ENCODE measurements at regions not wholly inside any gene's neighbourhood (a gene's known extent, or its start where the extent isn't known, plus 50 kb on each side); places are given as distances from the start of the nearest gene placed in this dataset.

DNA sequence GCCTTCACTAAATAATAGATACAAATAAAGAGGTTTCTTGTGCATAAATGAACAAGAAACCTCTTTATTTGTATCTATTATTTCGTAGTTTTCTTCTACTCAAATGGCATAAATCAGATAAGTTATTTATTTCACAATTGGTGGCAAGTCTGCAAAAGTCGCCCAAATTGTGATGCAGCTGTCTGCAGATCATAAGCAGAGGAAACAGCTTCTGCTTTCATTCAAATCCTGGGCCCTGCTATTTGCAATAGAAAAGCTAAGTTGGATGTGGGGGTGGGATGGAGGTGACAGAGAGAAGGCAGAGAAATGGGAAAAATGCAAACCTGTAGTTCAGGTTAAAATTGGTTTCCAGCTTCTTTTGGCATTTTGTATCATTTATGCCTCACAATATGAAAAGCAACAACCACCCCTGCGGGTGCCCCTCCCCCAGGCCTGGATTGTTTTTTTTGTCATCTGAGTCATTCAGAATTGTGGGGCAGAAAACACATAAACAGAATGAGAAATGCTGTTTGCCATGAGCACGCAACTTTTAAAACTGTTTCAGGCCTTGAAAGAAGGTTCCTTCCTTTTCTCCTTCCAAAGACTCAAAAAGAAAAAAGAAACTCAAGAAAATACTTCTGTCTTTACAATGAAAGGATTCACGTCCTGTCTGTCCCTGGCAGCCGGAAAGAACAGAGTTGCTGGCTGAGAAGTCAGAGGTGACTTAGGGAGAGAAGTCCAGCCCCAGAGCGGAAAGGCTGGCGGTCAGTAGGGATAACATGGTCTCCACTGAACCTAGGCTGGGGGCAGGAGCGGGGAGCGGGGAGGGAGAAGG is 132.9 kb downstream of the BAMBI start (continued):
- TF ChIP-seq, protein P1, sequence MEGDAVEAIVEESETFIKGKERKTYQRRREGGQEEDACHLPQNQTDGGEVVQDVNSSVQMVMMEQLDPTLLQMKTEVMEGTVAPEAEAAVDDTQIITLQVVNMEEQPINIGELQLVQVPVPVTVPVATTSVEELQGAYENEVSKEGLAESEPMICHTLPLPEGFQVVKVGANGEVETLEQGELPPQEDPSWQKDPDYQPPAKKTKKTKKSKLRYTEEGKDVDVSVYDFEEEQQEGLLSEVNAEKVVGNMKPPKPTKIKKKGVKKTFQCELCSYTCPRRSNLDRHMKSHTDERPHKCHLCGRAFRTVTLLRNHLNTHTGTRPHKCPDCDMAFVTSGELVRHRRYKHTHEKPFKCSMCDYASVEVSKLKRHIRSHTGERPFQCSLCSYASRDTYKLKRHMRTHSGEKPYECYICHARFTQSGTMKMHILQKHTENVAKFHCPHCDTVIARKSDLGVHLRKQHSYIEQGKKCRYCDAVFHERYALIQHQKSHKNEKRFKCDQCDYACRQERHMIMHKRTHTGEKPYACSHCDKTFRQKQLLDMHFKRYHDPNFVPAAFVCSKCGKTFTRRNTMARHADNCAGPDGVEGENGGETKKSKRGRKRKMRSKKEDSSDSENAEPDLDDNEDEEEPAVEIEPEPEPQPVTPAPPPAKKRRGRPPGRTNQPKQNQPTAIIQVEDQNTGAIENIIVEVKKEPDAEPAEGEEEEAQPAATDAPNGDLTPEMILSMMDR (IDR thresholded peaks at IDR 0.05 in 2 of 3, conservative IDR thresholded peaks at IDR 0.05 in 1 of 3; ENCODE audit: insufficient read depth in 2 of 3, low read depth in 1 of 3, low read length in 3 of 3): no peak
- TF ChIP-seq, protein P2, sequence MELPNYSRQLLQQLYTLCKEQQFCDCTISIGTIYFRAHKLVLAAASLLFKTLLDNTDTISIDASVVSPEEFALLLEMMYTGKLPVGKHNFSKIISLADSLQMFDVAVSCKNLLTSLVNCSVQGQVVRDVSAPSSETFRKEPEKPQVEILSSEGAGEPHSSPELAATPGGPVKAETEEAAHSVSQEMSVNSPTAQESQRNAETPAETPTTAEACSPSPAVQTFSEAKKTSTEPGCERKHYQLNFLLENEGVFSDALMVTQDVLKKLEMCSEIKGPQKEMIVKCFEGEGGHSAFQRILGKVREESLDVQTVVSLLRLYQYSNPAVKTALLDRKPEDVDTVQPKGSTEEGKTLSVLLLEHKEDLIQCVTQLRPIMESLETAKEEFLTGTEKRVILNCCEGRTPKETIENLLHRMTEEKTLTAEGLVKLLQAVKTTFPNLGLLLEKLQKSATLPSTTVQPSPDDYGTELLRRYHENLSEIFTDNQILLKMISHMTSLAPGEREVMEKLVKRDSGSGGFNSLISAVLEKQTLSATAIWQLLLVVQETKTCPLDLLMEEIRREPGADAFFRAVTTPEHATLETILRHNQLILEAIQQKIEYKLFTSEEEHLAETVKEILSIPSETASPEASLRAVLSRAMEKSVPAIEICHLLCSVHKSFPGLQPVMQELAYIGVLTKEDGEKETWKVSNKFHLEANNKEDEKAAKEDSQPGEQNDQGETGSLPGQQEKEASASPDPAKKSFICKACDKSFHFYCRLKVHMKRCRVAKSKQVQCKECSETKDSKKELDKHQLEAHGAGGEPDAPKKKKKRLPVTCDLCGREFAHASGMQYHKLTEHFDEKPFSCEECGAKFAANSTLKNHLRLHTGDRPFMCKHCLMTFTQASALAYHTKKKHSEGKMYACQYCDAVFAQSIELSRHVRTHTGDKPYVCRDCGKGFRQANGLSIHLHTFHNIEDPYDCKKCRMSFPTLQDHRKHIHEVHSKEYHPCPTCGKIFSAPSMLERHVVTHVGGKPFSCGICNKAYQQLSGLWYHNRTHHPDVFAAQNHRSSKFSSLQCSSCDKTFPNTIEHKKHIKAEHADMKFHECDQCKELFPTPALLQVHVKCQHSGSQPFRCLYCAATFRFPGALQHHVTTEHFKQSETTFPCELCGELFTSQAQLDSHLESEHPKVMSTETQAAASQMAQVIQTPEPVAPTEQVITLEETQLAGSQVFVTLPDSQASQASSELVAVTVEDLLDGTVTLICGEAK (IDR thresholded peaks at IDR 0.05): no peak; the same call in 1 of the 2 replicates
- TF ChIP-seq, protein P2 (CRISPR knock-in tag; IDR thresholded peaks at IDR 0.05): no peak
- peak; percentile 93 for TF ChIP-seq FOSL1 (tag; conservative IDR thresholded peaks at IDR 0.05)
- peak; percentile 90 for TF ChIP-seq BRD9 (IDR thresholded peaks at IDR 0.05; ENCODE audit: low read depth, partially characterized antibody)
- no peak for TF ChIP-seq ZNF311 (CRISPR knock-in tag; IDR thresholded peaks at IDR 0.05)
- TF ChIP-seq BACH1 (tag; IDR thresholded peaks at IDR 0.05): peak; percentile 41; the same call in 1 of the 2 replicates
- TF ChIP-seq NFE2 (IDR thresholded peaks at IDR 0.05; ENCODE audit: low read depth): peak; percentile 43; the same call in 1 of the 2 replicates
- TF ChIP-seq ARID1B (IDR thresholded peaks at IDR 0.05): 0 out of 2 replicates have a peak, but pooled peaks have one; percentile 19
- no peak for TF ChIP-seq SAFB2 (IDR thresholded peaks at IDR 0.05; ENCODE audit: borderline replicate concordance, low read depth, low read length, severe bottlenecking)
- no peak for TF ChIP-seq SRSF1 (IDR thresholded peaks at IDR 0.05; ENCODE audit: low read depth, low read length)
- TF ChIP-seq FOXP1 (CRISPR knock-in tag; IDR thresholded peaks at IDR 0.05): no peak
- no peak for TF ChIP-seq SPI1 (IDR thresholded peaks at IDR 0.05; ENCODE audit: borderline replicate concordance, low read depth, low read length)
- TF ChIP-seq ATF7 (IDR thresholded peaks at IDR 0.05): 0 out of 2 replicates have a peak, but pooled peaks have one; percentile 31
- no peak for TF ChIP-seq ZNF780A (CRISPR knock-in tag; IDR thresholded peaks at IDR 0.05)
- no peak for TF ChIP-seq HMG20A (CRISPR knock-in tag; conservative IDR thresholded peaks at IDR 0.05)
- TF ChIP-seq PPARD (CRISPR knock-in tag; IDR thresholded peaks at IDR 0.05): no peak
- peak; percentile 37; the same call in 1 of the 2 replicates for TF ChIP-seq MAFG (tag; conservative IDR thresholded peaks at IDR 0.05)
